CD8-positive, alpha-beta memory T cell (primary cell): ENCODE measurements at regions not wholly inside any gene's neighbourhood (a gene's known extent, or its start where the extent isn't known, plus 50 kb on each side); places are given as distances from the start of the nearest gene placed in this dataset.

Experiments
- CTCF ChIA-PET: fragments of 350-600 bp; sonication (Branson Sonifier 250); formaldehyde crosslinking; loops from one replicate; lab custom pipeline; 2021; ENCODE audit warnings: antibody characterized with exemption; lab: Charles Lee
- POLR2A ChIA-PET: fragments of 350-600 bp; sonication (Branson Sonifier 250); formaldehyde crosslinking; loops from one replicate; lab custom pipeline; 2021; ENCODE audit warnings: antibody characterized with exemption; lab: Charles Lee
- DNase-seq, 5 donors: peaks; one replicate each; pipeline versions ENCODE4 v3.0.0 to v3.0.0-alpha.2; 2020 to 2022; ENCODE audit warnings: mixed read lengths in 1 of 5
- H3K27ac ChIP-seq: one replicate; pipeline ENCODE4 v1.7.0; 2013; ENCODE audit warnings: low read depth, mild to moderate bottlenecking, low read length, moderate library complexity
- H3K27me3 ChIP-seq: 2 replicates; pipeline ENCODE4 v1.7.0; 2013; ENCODE audit warnings: low read length, mild to moderate bottlenecking; ENCODE audit not compliant: insufficient read depth, poor library complexity, severe bottlenecking
- H3K36me3 ChIP-seq: 2 replicates; pipeline ENCODE4 v1.7.0; 2013; ENCODE audit warnings: mild to moderate bottlenecking, low read length, moderate library complexity; ENCODE audit not compliant: insufficient read depth
- H3K4me1 ChIP-seq: 2 replicates; pipeline ENCODE4 v1.7.0; 2013; ENCODE audit warnings: mild to moderate bottlenecking, low read length, moderate library complexity; ENCODE audit not compliant: insufficient read depth
- H3K4me3 ChIP-seq: 2 replicates; pipeline ENCODE4 v1.7.0; 2013; ENCODE audit warnings: mild to moderate bottlenecking, low read length
- H3K9me3 ChIP-seq: 2 replicates; pipeline ENCODE4 v1.7.0; 2013; ENCODE audit warnings: mild to moderate bottlenecking, low read length
- H3K27ac Mint-ChIP-seq, 8 donors: one replicate each; pipeline ENCODE4 v1.8.0; 2020 to 2021; ENCODE audit warnings: mixed read lengths in 8 of 8, mild to moderate bottlenecking in 6 of 8, inconsistent platforms in 3 of 8, moderate library complexity in 3 of 8
- H3K27me3 Mint-ChIP-seq, 2 donors: one replicate each; pipeline ENCODE4 v1.8.0; 2020 to 2021; ENCODE audit warnings: mixed read lengths in 2 of 2, mild to moderate bottlenecking in 1 of 2, moderate library complexity in 1 of 2
- H3K36me3 Mint-ChIP-seq, 3 donors: one replicate each; pipeline ENCODE4 v1.8.0; 2020 to 2021; ENCODE audit warnings: mixed read lengths in 3 of 3, inconsistent platforms in 1 of 3, mild to moderate bottlenecking in 1 of 3
- H3K4me1 Mint-ChIP-seq, 3 donors: one replicate each; pipeline ENCODE4 v1.8.0; 2020 to 2021; ENCODE audit warnings: mixed read lengths in 3 of 3, inconsistent platforms in 1 of 3, mild to moderate bottlenecking in 1 of 3
- H3K4me3 Mint-ChIP-seq, 7 donors: one replicate each; pipeline ENCODE4 v1.8.0; 2020 to 2021; ENCODE audit warnings: mixed read lengths in 7 of 7, mild to moderate bottlenecking in 6 of 7, moderate library complexity in 4 of 7, inconsistent platforms in 2 of 7
- H3K9me3 Mint-ChIP-seq, 5 donors: one replicate each; pipeline ENCODE4 v1.8.0; 2020 to 2022; ENCODE audit warnings: mixed read lengths in 5 of 5, mild to moderate bottlenecking in 3 of 5, moderate library complexity in 2 of 5, inconsistent platforms in 1 of 5

- Mint-ChIP-seq H3K4me3 (no peak overlapping the region), H3K9me3 (peaks cover 0 to 10% (median 0%) of the 10 kb centered on the region in 5 donors), H3K27me3 (no peaks in the 10 kb centered on the region), H3K4me1 (no peaks in the 10 kb centered on the region), H3K27ac (no peak overlapping the region), H3K36me3 (no peaks in the 10 kb centered on the region)
- no peaks in the 10 kb centered on the region for H3K36me3 ChIP-seq
- no peaks in the 10 kb centered on the region for H3K9me3 ChIP-seq
- no peak overlapping the region for H3K27ac ChIP-seq
- H3K4me3 ChIP-seq: no peak overlapping the region
- no peaks in the 10 kb centered on the region for H3K27me3 ChIP-seq
- DNase-seq: no peak
- ChIA-PET POLR2A (no interaction called here), CTCF (no interaction called here)
- no peaks in the 10 kb centered on the region for H3K4me1 ChIP-seq
Observed at GRCh38 chrX:125507119-125507518, 187.4 kb downstream of the TEX13C start.

GRCh38 chrX:125520029-125520428 lies 200.4 kb downstream of the TEX13C start:
- Histone ChIP-seq H3K4me3 (no peak overlapping the region), H3K4me1 (no peaks in the 10 kb centered on the region), H3K27ac (no peak overlapping the region), H3K9me3 (no peaks in the 10 kb centered on the region), H3K27me3 (no peaks in the 10 kb centered on the region), H3K36me3 (no peaks in the 10 kb centered on the region)
- H3K27me3 Mint-ChIP-seq: no peaks in the 10 kb centered on the region
- ChIA-PET POLR2A (no interaction called here), CTCF (no interaction called here)
- no peak overlapping the region for H3K27ac Mint-ChIP-seq
- no peaks in the 10 kb centered on the region for H3K4me1 Mint-ChIP-seq
- DNase-seq: no peak
- H3K36me3 Mint-ChIP-seq: no peaks in the 10 kb centered on the region
- H3K9me3 Mint-ChIP-seq: no peaks in the 10 kb centered on the region
- no peak overlapping the region for H3K4me3 Mint-ChIP-seq

- no peaks in the 10 kb centered on the region for H3K27me3 Mint-ChIP-seq
Observed at GRCh38 chrX:125522752-125523151, 203.1 kb downstream of the TEX13C start.

GRCh38 chrX:125532411-125533089 lies 212.9 kb downstream of the TEX13C start:
- peaks cover 0 to 2% (median 0%) of the 10 kb centered on the region in 5 donors for H3K9me3 Mint-ChIP-seq
- Histone ChIP-seq H3K36me3 (no peaks in the 10 kb centered on the region), H3K9me3 (no peaks in the 10 kb centered on the region), H3K27ac (no peak overlapping the region), H3K27me3 (no peaks in the 10 kb centered on the region), H3K4me3 (no peak overlapping the region), H3K4me1 (no peaks in the 10 kb centered on the region)
- H3K27me3 Mint-ChIP-seq: peaks cover 0 to 4% of the 10 kb centered on the region in 2 donors
- H3K36me3 Mint-ChIP-seq: no peaks in the 10 kb centered on the region
- ChIA-PET CTCF (no interaction called here), POLR2A (no interaction called here)
- H3K27ac Mint-ChIP-seq: no peak overlapping the region
- H3K4me1 Mint-ChIP-seq: no peaks in the 10 kb centered on the region
- DNase-seq: no peak
- H3K4me3 Mint-ChIP-seq: no peak overlapping the region

More at GRCh38 chrX:125522752-125523151, 203.1 kb downstream of the TEX13C start:
- Mint-ChIP-seq H3K4me1 (no peaks in the 10 kb centered on the region), H3K9me3 (peaks cover 0 to 2% (median 0%) of the 10 kb centered on the region in 5 donors), H3K27ac (no peak overlapping the region), H3K36me3 (no peaks in the 10 kb centered on the region), H3K4me3 (no peak overlapping the region)
- H3K27ac ChIP-seq: no peak overlapping the region
- no peaks in the 10 kb centered on the region for H3K4me1 ChIP-seq
- no peaks in the 10 kb centered on the region for H3K27me3 ChIP-seq
- ChIA-PET POLR2A (no interaction called here), CTCF (no interaction called here)
- no peaks in the 10 kb centered on the region for H3K9me3 ChIP-seq
- no peaks in the 10 kb centered on the region for H3K36me3 ChIP-seq
- no peak overlapping the region for H3K4me3 ChIP-seq
- no peak for DNase-seq

GRCh38 chrX:125533352-125533751 lies 213.7 kb downstream of the TEX13C start:
- H3K9me3 ChIP-seq: no peaks in the 10 kb centered on the region
- no peak overlapping the region for H3K4me3 Mint-ChIP-seq
- H3K27me3 ChIP-seq: no peaks in the 10 kb centered on the region
- peaks cover 0 to 2% (median 0%) of the 10 kb centered on the region in 5 donors for H3K9me3 Mint-ChIP-seq
- H3K36me3 Mint-ChIP-seq: no peaks in the 10 kb centered on the region
- no peaks in the 10 kb centered on the region for H3K36me3 ChIP-seq
- DNase-seq: no peak
- H3K4me1 Mint-ChIP-seq: no peaks in the 10 kb centered on the region
- no peak overlapping the region for H3K4me3 ChIP-seq
- no peaks in the 10 kb centered on the region for H3K4me1 ChIP-seq
- POLR2A ChIA-PET: no interaction called here
- H3K27ac Mint-ChIP-seq: no peak overlapping the region
- H3K27ac ChIP-seq: no peak overlapping the region
- CTCF ChIA-PET: no interaction called here
- H3K27me3 Mint-ChIP-seq: peaks cover 0 to 5% of the 10 kb centered on the region in 2 donors

- Histone ChIP-seq H3K4me3 (no peak overlapping the region), H3K9me3 (no peaks in the 10 kb centered on the region), H3K36me3 (no peaks in the 10 kb centered on the region), H3K27ac (no peak overlapping the region), H3K4me1 (no peaks in the 10 kb centered on the region), H3K27me3 (no peaks in the 10 kb centered on the region)
- Mint-ChIP-seq H3K9me3 (peaks cover 0 to 10% (median 2%) of the 10 kb centered on the region in 5 donors), H3K4me1 (no peaks in the 10 kb centered on the region), H3K27ac (peak overlapping the region in 1 of 8 donors; percentile 76), H3K36me3 (no peaks in the 10 kb centered on the region), H3K27me3 (peaks cover 0 to 6% of the 10 kb centered on the region in 2 donors), H3K4me3 (no peak overlapping the region)
- POLR2A ChIA-PET: no interaction called here
- CTCF ChIA-PET: no interaction called here
- no peak for DNase-seq
Observed at GRCh38 chrX:125544031-125544660, 224.5 kb downstream of the TEX13C start.

GRCh38 chrX:125544856-125545255 lies 225.2 kb downstream of the TEX13C start:
- H3K4me1 ChIP-seq: no peaks in the 10 kb centered on the region
- ChIA-PET POLR2A (no interaction called here), CTCF (no interaction called here)
- H3K4me3 ChIP-seq: no peak overlapping the region
- no peaks in the 10 kb centered on the region for H3K36me3 Mint-ChIP-seq
- no peaks in the 10 kb centered on the region for H3K9me3 ChIP-seq
- DNase-seq: no peak
- no peaks in the 10 kb centered on the region for H3K4me1 Mint-ChIP-seq
- peaks cover 0 to 6% of the 10 kb centered on the region in 2 donors for H3K27me3 Mint-ChIP-seq
- H3K27ac ChIP-seq: no peak overlapping the region
- H3K9me3 Mint-ChIP-seq: peaks cover 0 to 8% (median 2%) of the 10 kb centered on the region in 5 donors
- H3K27me3 ChIP-seq: no peaks in the 10 kb centered on the region
- H3K4me3 Mint-ChIP-seq: no peak overlapping the region
- H3K36me3 ChIP-seq: no peaks in the 10 kb centered on the region
- no peak overlapping the region for H3K27ac Mint-ChIP-seq

GRCh38 chrX:125577479-125577878 lies 257.8 kb downstream of the TEX13C start:
- Histone ChIP-seq H3K36me3 (no peaks in the 10 kb centered on the region), H3K27me3 (no peaks in the 10 kb centered on the region), H3K4me1 (no peaks in the 10 kb centered on the region), H3K9me3 (no peaks in the 10 kb centered on the region), H3K4me3 (no peak overlapping the region), H3K27ac (no peak overlapping the region)
- no peak for DNase-seq
- Mint-ChIP-seq H3K36me3 (peaks cover 0 to 3% (median 0%) of the 10 kb centered on the region in 3 donors), H3K4me3 (no peak overlapping the region), H3K9me3 (peaks cover 0 to 8% (median 0%) of the 10 kb centered on the region in 5 donors), H3K27me3 (peaks cover 0 to 2% of the 10 kb centered on the region in 2 donors), H3K27ac (no peak overlapping the region), H3K4me1 (no peaks in the 10 kb centered on the region)
- ChIA-PET POLR2A (no interaction called here), CTCF (no interaction called here)
